MM.1S (cell line): ENCODE measurements at regions not wholly inside any gene's neighbourhood (a gene's known extent, or its start where the extent isn't known, plus 50 kb on each side); places are given as distances from the start of the nearest gene placed in this dataset.

Experiments used
- DNase-seq: peaks from one replicate; pipeline ENCODE4 v3.0.0-alpha.2; 2015
- H2AFZ ChIP-seq: fragments of 300-600 bp; sonication (generic); 2 replicates; pipeline ENCODE4 v1.6.0; 2016; ENCODE audit warnings: antibody characterized with exemption, low read length
- H3F3A ChIP-seq: fragments of 300-600 bp; sonication (generic); 2 replicates; pipeline ENCODE4 v1.6.1; 2016; ENCODE audit warnings: mild to moderate bottlenecking, antibody characterized with exemption, low read length, moderate library complexity, mixed read lengths; ENCODE audit not compliant: insufficient read depth
- H3K27ac ChIP-seq: fragments of 300-600 bp; sonication (generic); 2 replicates; pipeline ENCODE4 v1.5.1; 2016; ENCODE audit warnings: mild to moderate bottlenecking, low read length
- H3K27me3 ChIP-seq: fragments of 300-600 bp; sonication (generic); replicated peaks from 2 replicates; pipeline ENCODE4 v1.6.0; 2016; ENCODE audit warnings: low read length; ENCODE audit not compliant: insufficient read depth
- H3K36me3 ChIP-seq: fragments of 300-600 bp; sonication (generic); replicated peaks from 2 replicates; pipeline ENCODE4 v1.6.1; 2016; ENCODE audit warnings: mild to moderate bottlenecking, low read length, mixed read lengths; ENCODE audit not compliant: insufficient read depth
- H3K4me1 ChIP-seq: fragments of 300-600 bp; sonication (generic); 2 replicates; pipeline ENCODE4 v1.6.1; 2016; ENCODE audit warnings: low read length, mixed read lengths
- H3K4me2 ChIP-seq: fragments of 300-600 bp; sonication (generic); 2 replicates; pipeline ENCODE4 v1.6.0; 2016; ENCODE audit warnings: low read depth, low read length
- H3K4me3 ChIP-seq: fragments of 300-600 bp; sonication (generic); 2 replicates; pipeline ENCODE4 v1.5.1; 2016; ENCODE audit warnings: low read length, mixed read lengths
- H3K79me2 ChIP-seq: fragments of 300-600 bp; sonication (generic); 2 replicates; pipeline ENCODE4 v1.6.1; 2016; ENCODE audit warnings: mixed run types, low read length, mixed read lengths
- H3K9ac ChIP-seq: fragments of 300-600 bp; sonication (generic); 2 replicates; pipeline ENCODE4 v1.6.1; 2016; ENCODE audit warnings: low read length, mixed read lengths
- H3K9me2 ChIP-seq: fragments of 300-600 bp; sonication (generic); replicated peaks from 2 replicates; pipeline ENCODE4 v1.6.1; 2016; ENCODE audit warnings: mild to moderate bottlenecking, low read length, mixed read lengths; ENCODE audit not compliant: insufficient read depth
- H3K9me3 ChIP-seq: fragments of 300-600 bp; sonication (generic); replicated peaks from 2 replicates; pipeline ENCODE4 v1.6.1; 2016; ENCODE audit warnings: mild to moderate bottlenecking, low read length, mixed read lengths; ENCODE audit not compliant: insufficient read depth
- H4K20me1 ChIP-seq: fragments of 300-600 bp; sonication (generic); 2 replicates; pipeline ENCODE4 v1.6.1; 2016; ENCODE audit warnings: mild to moderate bottlenecking, low read length, moderate library complexity, mixed read lengths; ENCODE audit not compliant: insufficient read depth
- CTCF ChIP-seq: fragments of 300-600 bp; sonication (generic); IDR thresholded peaks from 2 replicates; pipeline ENCODE4 v1.5.1; 2016; ENCODE audit warnings: antibody characterized with exemption, low read length, mixed read lengths
- EZH2 ChIP-seq: fragments of 300-600 bp; sonication (generic); optimal IDR thresholded peaks from 2 replicates; pipeline ENCODE3; 2017; ENCODE audit warnings: low read depth, mild to moderate bottlenecking, antibody characterized with exemption, low read length, mixed read lengths
- EZH2phosphoT487 ChIP-seq: fragments of 300-600 bp; sonication (generic); IDR thresholded peaks from 2 replicates; pipeline ENCODE4 v1.6.1; 2018; ENCODE audit warnings: antibody characterized with exemption, low read length

- no peak for DNase-seq
- Histone ChIP-seq H3F3A (no peaks in the 10 kb centered on the region), H3K9me3 (no peaks in the 10 kb centered on the region), H3K4me1 (no peaks in the 10 kb centered on the region), H3K4me3 (no peak overlapping the region), H3K27me3 (no peaks in the 10 kb centered on the region), H2AFZ (no peak overlapping the region), H3K9ac (no peak overlapping the region), H4K20me1 (no peaks in the 10 kb centered on the region), H3K4me2 (no peak overlapping the region), H3K36me3 (no peaks in the 10 kb centered on the region), H3K9me2 (no peaks in the 10 kb centered on the region), H3K27ac (no peak overlapping the region), H3K79me2 (no peaks in the 10 kb centered on the region)
- TF ChIP-seq EZH2phosphoT487 (no peak), CTCF (no peak), EZH2 (no peak)
These were observed 138.7 kb upstream of the ZNF516 start for GRCh38 chr18:76633588-76634269.

- no peak for DNase-seq
- Histone ChIP-seq H3K4me2 (no peak overlapping the region), H3K36me3 (no peaks in the 10 kb centered on the region), H2AFZ (no peak overlapping the region), H3K4me1 (no peaks in the 10 kb centered on the region), H4K20me1 (no peaks in the 10 kb centered on the region), H3K9me3 (no peaks in the 10 kb centered on the region), H3K4me3 (no peak overlapping the region), H3K79me2 (no peaks in the 10 kb centered on the region), H3F3A (no peaks in the 10 kb centered on the region), H3K27me3 (no peaks in the 10 kb centered on the region), H3K27ac (no peak overlapping the region), H3K9me2 (no peaks in the 10 kb centered on the region), H3K9ac (no peak overlapping the region)
- TF ChIP-seq CTCF, result no peak
- TF ChIP-seq EZH2phosphoT487, result no peak
- no peak for TF ChIP-seq EZH2
These were observed 132.4 kb upstream of the ZNF516 start for GRCh38 chr18:76627444-76627843.

GRCh38 chr18:76626991-76627390 is 131.9 kb upstream of the ZNF516 start:
- H3K9ac ChIP-seq, result no peak overlapping the region
- TF ChIP-seq CTCF (no peak), EZH2phosphoT487 (no peak), EZH2 (no peak)

More at GRCh38 chr18:76626991-76627390, 131.9 kb upstream of the ZNF516 start:
- H3K79me2 ChIP-seq, result no peaks in the 10 kb centered on the region
- no peaks in the 10 kb centered on the region for H3K9me2 ChIP-seq
- no peaks in the 10 kb centered on the region for H3K9me3 ChIP-seq
- no peak overlapping the region for H3K4me3 ChIP-seq
- DNase-seq, result no peak
- no peak overlapping the region for H3K4me2 ChIP-seq
- H4K20me1 ChIP-seq, result no peaks in the 10 kb centered on the region
- H3F3A ChIP-seq, result no peaks in the 10 kb centered on the region
- no peak overlapping the region for H2AFZ ChIP-seq
- H3K36me3 ChIP-seq, result no peaks in the 10 kb centered on the region
- no peak overlapping the region for H3K27ac ChIP-seq
- H3K27me3 ChIP-seq, result no peaks in the 10 kb centered on the region
- H3K4me1 ChIP-seq, result no peaks in the 10 kb centered on the region
